ENCODE measurements at regions not wholly inside any gene's neighbourhood (a gene's known extent, or its start where the extent isn't known, plus 50 kb on each side); places are given as distances from the start of the nearest gene placed in this dataset.

- TF ChIP-seq POLR2AphosphoS5 (IDR thresholded peaks at IDR 0.05; ENCODE audit: low read depth, low read length) (no peak), ELF1 (IDR thresholded peaks at IDR 0.05; ENCODE audit: borderline replicate concordance, low read depth) (no peak), SIN3A (IDR thresholded peaks at IDR 0.05; ENCODE audit: low read depth) (no peak), EGR1 (IDR thresholded peaks at IDR 0.05; ENCODE audit: low read depth) (no peak), RAD21 (IDR thresholded peaks at IDR 0.05; ENCODE audit: low read depth) (no peak), ZNF274 (IDR thresholded peaks at IDR 0.05; ENCODE audit: low read depth, low read length) (no peak), YY1 (IDR thresholded peaks at IDR 0.05; ENCODE audit: extremely low read depth, insufficient replicate concordance, low read depth, low read length) (no peak), MAX (IDR thresholded peaks at IDR 0.05) (no peak), POLR2A (IDR thresholded peaks at IDR 0.05; ENCODE audit: borderline replicate concordance, extremely low read depth, insufficient read depth, insufficient read length) (no peak), CTCF (IDR thresholded peaks at IDR 0.05 in 2 of 3, conservative IDR thresholded peaks at IDR 0.05 in 1 of 3; ENCODE audit: borderline replicate concordance in 1 of 3, insufficient read depth in 1 of 3, low read depth in 2 of 3, low read length in 2 of 3) (no peak), SP1 (IDR thresholded peaks at IDR 0.05; ENCODE audit: low read depth) (no peak), ATF3 (IDR thresholded peaks at IDR 0.05) (no peak), ZFX (IDR thresholded peaks at IDR 0.05) (no peak), TCF7L2 (IDR thresholded peaks at IDR 0.05; ENCODE audit: borderline replicate concordance, extremely low read depth, insufficient read depth, insufficient read length) (no peak), CEBPB (IDR thresholded peaks at IDR 0.05; ENCODE audit: low read depth) (no peak), JUND (IDR thresholded peaks at IDR 0.05) (no peak), ZBTB33 (IDR thresholded peaks at IDR 0.05; ENCODE audit: extremely low read depth, insufficient replicate concordance, low read length) (no peak), FOSL1 (IDR thresholded peaks at IDR 0.05; ENCODE audit: low read depth) (no peak), EZH2 (IDR thresholded peaks at IDR 0.05) (no peak), CBX3 (IDR thresholded peaks at IDR 0.05; ENCODE audit: low read depth) (no peak)
- H3K4me3 ChIP-seq (replicated peaks in 1 of 2; ENCODE audit: low read depth in 1 of 2, low read length in 2 of 2), result no peak overlapping the region
- no peaks in the 10 kb centered on the region for H3K36me3 ChIP-seq (ENCODE audit: control insufficient read depth in 1 of 2, insufficient read depth in 2 of 2, low read length in 2 of 2)
- no peaks in the 10 kb centered on the region for H3K27me3 ChIP-seq (ENCODE audit: insufficient read depth, low read length)
- intact Hi-C loops (cut with micrococcal nuclease), result no loop called here
- H3K9me3 ChIP-seq (ENCODE audit: control insufficient read depth in 1 of 2, insufficient read depth in 1 of 2, low read depth in 1 of 2, low read length in 2 of 2), result peaks cover 72 to 82% of the 10 kb centered on the region in 2 experiments; a peak in 3 of 4 replicates
- BruUV-seq (replicated peaks), result no TSS peak
- no peak overlapping the region for H3K27ac ChIP-seq (ENCODE audit: low read depth, low read length)
- DNase-seq (ENCODE audit: low read depth, low spot score), result no peak
- no peak overlapping the region for H3K9ac ChIP-seq (ENCODE audit: low read length)
- POLR2A ChIA-PET, result no interaction called here
- H2AFZ ChIP-seq (ENCODE audit: low read depth, low read length, poor library complexity, severe bottlenecking), result no peak overlapping the region
- no peak for ATAC-seq
- no peak overlapping the region for H3K4me2 ChIP-seq (ENCODE audit: low read length)
- H3K4me1 ChIP-seq (ENCODE audit: control insufficient read depth in 1 of 2, insufficient read depth in 2 of 2, low read length in 2 of 2), result peaks cover 0 to 3% of the 10 kb centered on the region in 2 experiments; a peak in 1 of 4 replicates
- H4K20me1 ChIP-seq (ENCODE audit: insufficient read depth), result no peaks in the 10 kb centered on the region
- CTCF ChIA-PET, result no interaction called here
- RAD21 ChIA-PET (ENCODE audit: low non-redundant PET in 1 of 2, low total read pairs in 2 of 2, uncharacterized antibody in 2 of 2, unreplicated experiment in 2 of 2), result no interaction called here
- no peaks in the 10 kb centered on the region for H3K9me2 ChIP-seq (ENCODE audit: insufficient read depth)
- no peaks in the 10 kb centered on the region for H3K79me2 ChIP-seq (ENCODE audit: insufficient read depth, low read length)
These were observed 189.1 kb downstream of the GOLGA6L6 start for GRCh38 chr15:20352241-20353200.

Measured in HCT116 (cell line).